ENCODE measurements at regions not wholly inside any gene's neighbourhood (a gene's known extent, or its start where the extent isn't known, plus 50 kb on each side); places are given as distances from the start of the nearest gene placed in this dataset.
"Not testable (repeated sequence)": the region's sequence is repeated elsewhere in the genome, so short reads cannot be mapped to it uniquely, and the experiment has no call there.

DNA sequence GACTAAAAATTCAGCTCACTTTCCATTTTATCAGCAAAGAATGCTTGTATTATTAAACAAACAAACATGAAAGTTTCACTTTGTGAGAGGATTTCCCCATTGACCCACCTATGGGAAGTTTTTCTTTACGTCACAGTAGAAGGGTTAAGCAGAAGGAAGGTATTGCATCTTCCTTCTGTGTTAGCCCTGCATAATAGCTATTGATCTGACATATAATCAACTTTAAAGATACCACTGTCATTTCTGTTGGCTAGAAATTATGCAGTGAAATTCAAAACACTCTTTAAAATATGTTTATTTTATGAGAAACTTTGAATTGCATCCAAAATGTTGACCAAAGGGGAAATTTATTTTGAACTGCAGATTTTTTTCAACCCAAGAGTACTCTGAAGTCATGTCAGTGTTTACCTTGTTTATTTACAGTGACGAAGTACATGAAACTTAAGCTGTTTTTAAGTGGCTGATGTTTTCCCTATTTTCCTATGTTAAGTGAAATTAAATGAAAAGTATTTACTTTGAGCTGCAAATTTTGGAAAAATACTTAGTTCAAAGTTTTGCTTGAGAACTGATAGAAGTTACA lies 566.4 kb downstream of the ZEB2 start:
- DNase-seq (ENCODE audit: low read depth) = no peak

DNA sequence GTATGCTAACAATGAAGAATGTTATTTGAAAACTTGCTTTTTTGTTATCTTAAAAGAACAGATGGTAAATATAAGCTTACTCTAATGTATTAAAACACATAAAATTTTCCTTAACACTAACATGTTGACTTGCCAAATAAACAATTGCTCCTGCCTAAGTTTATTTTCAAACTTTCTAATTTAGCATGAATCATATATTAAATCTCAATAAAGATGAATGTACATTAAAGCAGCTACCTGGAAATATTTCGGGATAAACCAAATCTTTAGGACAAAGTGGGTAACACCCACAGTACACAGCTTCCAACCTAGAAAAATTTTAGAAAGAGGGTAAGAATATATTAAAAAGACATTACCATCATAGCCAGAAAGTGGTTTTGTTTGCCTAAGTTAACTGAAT lies 567.4 kb downstream of the ZEB2 start:
- no peak for DNase-seq (ENCODE audit: low read depth)

DNA sequence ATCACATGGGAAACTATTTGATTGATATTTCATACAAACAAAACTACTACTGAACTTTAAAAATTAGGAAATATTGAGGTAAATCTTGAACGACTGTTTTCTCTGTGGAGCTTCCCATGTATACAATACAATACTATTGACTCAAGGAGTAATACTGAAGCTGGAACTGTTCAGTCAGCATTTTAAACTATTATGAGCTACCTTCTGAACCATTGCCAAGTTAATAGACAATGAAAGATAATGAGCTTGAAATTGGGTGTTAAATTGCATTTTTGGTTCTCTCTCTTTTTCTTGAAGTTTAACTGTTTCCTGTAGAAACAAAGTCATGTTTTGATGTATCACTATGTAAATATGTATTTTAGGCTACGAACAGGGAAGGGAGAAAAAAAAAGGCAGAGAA lies 569.2 kb downstream of the ZEB2 start:
- no peak for DNase-seq (ENCODE audit: low read depth)

DNA sequence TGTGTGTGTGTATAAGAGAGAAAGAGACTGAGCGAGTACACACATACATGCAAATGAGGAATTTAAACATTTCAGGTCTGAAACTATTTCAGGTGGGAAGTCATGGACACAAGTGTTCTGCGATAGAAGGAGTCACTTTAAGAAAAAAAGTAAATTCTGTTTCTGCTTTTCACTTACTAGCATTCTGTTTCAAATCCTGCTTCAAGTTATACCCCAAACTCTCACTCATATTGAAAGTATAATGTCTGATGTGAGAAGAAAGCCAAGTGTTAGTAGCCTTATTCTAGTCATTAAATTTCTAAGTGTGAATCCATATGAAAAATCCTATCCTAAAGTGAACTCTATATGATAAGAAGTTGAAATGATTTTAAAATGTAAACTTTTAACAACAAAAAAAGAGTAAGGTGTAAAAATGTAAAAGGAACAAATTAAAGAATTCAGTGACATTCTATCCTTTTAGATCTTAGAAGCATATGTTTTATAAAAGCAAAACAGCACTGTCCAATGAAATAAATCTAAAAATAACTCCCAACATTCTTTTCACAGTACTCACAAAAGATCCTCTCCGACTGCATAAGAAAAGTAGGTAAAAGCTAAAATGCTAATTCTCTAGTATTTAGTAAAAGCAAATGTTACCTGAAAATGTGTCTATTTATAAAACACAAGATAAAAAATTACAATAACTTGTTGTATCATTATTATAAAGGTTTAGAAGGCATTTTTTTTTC lies 570.6 kb downstream of the ZEB2 start:
- DNase-seq (ENCODE audit: low read depth) = no peak

DNA sequence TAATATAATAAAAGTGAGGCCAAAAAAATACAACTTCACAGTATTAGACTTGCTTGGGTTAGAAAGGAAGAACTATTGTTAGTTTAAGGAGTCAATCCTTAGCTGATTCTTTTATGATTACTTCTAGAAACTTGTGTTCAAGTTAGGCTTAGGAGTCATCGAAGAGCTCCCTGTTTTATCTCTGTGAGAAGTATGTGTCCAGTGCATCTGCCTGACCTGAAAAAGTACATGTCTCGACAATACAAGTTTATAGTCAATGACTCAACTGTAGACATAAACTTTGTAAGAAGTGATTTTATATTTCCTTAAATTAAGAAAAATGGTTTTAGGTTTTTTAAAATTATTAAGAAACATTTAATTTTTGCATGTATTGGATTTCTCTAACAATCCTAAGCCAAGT lies 571.2 kb downstream of the ZEB2 start:
- DNase-seq (ENCODE audit: low read depth) = no peak

DNA sequence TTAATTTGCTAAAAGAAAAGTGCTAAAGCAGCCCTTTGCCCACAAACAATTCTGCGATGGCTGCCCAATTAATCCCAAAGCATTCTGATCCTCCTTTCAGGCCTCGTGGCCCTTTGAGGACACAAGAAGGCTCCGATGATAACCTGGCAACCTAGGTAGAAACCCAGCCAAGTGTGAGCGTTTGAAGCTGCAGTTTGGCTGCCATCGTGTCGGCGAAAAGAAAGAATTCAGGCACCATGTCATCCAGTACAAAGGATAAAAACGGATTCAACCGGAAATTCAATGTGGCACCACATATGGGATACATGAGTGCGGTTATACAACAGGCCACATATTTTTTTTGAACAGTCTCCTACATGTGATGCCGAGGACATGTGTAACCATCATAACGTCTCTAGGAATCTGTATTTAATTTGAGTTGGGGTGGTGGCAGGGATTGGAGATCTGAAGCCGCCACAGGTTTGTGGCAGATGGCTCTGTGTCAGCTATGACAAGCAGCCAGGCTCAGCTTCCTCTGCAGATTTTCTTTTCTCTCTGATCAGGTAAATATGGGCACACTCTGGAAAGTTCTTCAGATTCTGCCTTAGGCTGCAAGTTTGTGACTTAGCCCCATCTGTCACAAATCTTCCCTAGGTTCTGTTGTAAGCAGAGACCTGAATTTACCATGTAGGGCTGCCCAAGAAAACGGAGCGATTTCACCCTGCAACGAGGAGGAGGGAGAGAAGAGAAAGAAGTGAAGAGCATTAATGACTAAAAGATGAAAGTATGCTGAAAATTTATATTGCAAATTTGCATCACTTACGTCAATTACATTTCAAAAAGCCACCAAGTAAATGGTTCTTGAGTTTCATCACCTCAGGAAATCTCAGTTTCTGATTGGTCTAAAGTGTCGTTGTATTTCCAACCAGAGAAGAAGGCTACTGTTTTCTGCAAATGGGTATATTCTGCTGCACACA lies 573.2 kb downstream of the ZEB2 start:
- DNase-seq (ENCODE audit: low read depth) = no peak

DNA sequence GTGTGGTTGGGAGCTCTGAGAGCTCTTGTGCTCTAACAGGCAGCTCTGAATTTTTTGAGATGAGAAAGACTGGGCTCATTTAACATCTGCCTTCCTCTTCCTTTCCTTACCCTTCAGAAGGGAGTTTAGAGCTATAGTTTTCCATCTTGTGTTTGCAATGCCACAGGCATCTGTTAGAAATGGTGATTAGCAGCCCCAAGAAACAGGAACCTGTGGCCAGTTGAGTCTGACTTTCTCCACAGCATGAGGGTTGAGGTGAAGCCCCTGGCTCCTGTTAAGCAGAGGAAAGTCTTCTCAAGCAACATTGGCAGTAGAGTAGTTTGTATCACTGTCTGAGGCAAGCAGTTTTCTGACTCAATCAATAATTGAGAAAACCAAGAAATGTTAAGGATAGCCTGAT lies 577.4 kb downstream of the ZEB2 start:
- no peak for DNase-seq (ENCODE audit: low read depth)

DNA sequence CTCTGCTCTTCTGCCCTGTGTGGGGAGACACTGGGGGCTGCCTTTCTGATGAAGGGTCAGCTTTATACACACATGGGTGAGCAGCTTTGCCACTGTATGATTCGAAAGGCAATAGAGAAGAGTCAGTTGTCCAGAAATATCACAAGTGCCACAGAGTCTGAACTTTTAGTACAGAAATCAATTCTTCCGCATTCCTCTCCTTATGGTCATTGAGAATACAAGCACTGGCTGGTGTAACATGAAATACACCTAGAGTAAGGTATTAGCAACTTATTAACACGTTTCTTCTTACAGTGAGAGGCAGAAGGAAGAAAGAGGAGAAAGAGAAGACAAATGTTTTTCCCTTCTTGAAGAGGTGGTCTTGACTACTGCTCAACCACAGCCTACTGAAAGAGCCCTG lies 579.2 kb downstream of the ZEB2 start:
- no peak for DNase-seq (ENCODE audit: low read depth)

DNA sequence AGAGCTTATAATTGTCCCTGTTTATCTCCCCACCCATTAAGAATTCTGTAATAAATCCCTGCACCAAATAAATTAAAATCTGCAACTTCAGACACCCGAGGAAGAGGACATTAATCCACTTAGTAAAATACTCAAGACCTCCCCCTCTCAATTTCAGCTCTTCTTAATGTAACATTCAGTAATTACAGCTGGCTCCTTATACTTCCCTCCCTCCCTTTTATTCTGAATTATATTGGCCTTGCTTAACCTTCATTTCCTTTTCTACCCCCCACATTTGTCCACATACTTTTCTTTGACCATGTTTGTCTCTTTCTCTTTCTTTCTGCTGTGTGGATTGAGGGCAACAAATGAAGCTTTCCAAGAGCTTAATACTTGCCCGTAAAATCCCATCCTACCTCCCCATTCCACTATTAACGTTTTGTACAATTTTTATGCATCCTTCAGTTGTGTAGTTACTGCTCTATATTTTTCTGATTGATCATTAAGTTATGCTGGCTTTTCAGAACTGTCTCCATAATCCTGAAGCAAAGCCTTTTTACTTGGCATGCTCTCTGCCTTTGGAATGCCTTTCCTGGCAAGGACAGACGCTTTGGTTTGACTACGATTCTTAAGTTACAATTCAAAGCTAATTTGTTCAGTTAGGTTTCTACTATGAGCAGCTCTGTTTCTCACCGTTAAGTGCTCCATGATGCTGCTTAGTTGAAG lies 580.1 kb downstream of the ZEB2 start:
- no peak for DNase-seq (ENCODE audit: low read depth)

DNA sequence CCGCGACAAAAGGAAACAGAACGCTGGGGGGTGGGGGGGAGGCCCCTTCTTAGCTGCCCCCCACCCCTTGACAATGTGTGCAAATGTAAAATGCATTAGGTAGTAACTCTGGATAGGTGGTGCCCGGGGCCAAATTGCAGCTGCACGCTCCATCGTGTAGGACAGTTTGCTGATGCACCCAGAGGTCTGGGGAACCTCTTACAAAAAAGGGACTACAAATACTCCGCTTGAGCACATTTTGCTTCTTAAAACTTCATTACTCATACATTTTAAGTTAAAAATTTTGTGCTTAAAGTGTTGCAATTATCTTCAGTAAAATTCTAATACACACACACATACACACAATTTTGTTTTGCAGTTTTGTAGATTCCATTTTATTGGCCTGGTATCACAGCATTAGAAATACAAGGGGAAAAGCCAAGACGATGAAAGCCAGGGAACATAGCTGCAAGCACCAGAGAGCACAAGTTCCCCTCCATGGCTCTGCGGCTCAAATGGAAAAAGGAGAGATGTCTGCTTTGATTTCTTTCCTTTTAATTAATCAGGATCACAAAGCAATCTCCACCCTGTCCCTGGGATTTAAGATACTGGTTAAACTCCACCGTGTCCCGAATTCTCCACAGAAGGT lies 582.1 kb downstream of the ZEB2 start:
- no peak for DNase-seq (ENCODE audit: low read depth)

DNA sequence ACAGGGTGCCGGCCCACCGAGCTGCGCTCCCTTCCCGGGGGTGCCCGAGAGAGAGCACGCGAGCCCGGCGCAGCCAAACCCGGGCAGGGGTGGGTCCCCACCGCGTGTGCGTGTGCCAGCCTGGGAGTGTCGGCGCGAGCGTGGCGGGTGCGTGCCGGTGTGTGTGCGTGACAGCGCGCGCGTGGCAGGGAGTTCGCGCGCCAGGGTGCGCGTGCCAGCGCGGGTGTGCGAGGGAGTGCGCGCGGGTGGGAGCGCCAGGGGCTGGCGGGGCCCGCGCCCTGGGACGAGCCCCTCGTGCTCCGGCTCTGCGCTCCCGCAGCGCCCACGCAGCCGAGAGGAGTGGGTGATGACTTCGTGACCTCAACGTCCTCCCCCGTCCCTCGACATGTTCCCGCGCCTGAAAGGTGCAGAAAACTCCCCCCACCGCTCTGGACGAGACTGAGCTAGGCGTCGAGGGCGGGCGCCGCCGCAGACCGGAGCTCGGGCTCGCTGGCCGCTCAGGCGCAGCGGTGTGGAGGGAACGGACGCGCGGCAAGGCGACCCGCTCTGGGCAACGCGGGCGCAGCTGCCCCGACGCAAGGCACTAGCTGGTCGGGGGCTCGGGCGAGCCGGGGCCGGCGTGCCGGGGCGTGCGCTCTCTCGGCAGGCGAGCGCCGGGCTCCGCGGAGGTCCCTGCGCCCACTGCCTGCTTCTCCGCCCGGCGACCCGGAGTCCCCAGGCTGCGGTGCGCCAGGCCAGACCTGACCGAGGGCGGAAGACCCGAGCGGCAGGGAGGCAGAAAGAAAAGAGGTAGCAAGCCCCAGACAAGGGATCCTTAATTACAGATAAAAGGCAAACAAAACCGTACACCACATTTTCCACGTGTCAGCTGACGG lies 582.8 kb downstream of the ZEB2 start:
- peak; percentile 13 for DNase-seq (ENCODE audit: low read depth)

DNA sequence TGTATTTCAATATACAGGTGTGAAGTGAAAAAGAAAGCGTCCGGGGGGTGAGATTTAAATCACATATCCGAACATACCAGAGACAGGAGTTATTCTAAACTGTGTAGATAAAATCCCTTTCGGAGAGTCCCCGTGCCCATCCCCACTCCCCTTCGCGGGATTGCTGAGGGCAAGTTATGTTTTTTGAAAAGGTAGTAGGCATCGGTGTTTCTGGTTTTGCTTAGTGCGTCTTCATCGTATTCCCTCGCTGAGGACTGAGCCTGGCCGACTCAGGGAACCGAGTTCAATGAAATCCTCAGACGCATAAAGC lies 583.4 kb downstream of the ZEB2 start:
- no peak for DNase-seq (ENCODE audit: low read depth)

DNA sequence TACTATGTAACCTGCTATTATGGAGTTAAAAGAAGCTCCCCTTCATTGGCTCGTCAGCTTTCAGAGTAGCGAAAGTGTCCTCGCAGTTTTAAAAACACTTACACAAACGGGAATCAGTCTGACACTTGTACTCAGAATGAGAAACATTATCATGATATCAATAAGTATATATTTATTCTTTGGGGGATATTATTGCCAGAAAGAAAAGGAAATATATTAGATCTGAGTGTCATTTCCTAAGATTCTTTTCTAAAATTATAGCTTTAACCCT lies 584.5 kb downstream of the ZEB2 start:
- no peak for DNase-seq (ENCODE audit: low read depth)

DNA sequence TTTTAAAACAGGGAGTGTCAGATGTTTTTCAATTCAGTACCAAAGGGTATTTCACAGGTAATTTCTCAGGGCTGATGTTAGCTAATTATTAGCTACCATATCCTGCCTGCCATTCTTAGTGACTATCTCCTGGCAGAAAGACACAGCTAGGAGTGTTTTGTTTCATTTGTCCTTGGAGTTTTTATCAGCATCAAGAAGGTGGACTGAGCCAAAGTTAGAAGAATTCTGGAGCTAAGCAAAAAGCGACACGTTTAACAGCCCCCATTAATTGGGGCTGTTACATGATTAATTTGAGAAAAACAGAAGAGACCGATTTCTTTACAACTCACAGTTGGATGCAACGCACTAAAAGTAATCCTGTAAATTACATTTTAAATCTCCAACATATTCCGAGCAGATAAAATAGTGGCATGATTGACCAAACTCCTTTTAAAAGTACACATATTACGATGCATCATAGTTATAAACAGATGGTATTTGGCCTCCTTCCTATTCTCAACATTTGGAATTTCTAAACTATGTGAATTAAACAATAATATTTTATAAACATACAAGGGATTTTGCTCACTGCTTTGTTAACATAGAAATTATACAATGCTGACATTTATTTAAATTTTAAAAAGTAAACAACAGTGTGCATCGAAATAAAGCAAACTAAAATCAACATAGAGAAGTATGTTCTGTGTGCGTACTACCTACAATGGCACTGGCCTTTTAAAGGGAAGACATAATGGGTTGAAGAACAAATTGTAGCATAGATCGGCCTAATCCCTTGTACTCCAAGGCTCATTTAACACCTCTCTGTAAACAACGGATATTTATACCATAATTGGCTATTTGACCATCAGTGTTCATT lies 585.1 kb downstream of the ZEB2 start:
- no peak for DNase-seq (ENCODE audit: low read depth)

DNA sequence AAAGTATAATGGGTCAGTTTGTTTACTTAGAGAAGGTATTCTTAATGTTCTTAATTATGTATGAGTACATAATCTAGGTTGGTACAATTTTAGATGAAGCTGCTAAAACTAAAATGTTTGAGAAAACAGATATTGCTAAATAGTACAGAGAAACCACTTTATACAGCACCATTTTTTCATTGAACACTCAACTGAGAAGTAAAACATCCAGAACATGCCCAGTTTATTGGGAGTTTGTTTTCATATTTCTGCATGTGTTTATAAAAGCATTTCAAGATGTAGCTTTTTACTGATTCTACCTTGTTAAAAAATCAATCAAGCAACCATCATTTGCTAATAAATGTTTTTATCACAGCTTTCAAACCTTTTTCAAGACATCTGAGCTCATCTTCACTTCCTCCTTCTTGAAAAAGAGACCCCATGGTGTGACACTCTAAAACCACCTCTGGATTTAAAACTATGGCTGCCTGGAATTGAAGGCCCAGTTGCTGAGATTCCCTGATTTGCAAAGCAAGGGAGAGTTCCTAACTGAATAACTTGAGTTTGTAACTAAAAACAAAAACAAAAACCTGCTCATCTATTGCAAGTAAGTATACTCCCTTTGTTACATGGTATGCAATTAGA lies 585.9 kb downstream of the ZEB2 start:
- DNase-seq (ENCODE audit: low read depth) = no peak

DNA sequence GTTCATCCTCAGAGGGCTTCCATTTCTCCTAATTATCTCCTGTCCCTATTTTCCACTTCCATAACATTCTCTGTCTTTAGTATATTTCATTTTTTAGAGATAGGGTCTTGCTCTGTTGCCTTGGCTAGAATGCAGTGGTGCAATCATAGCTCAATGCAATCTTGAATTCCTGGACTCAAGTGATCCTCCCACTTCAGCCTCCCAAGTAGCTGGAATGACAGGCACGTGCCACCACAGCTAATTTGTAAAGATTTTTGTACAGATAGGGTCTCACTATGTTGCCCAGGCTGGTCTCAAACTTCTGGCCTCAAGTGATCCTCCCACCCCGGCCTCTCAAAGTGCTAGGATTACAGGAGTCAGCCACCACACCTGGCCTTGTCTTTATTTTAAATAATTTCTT lies 589.0 kb downstream of the ZEB2 start:
- no peak for DNase-seq (ENCODE audit: low read depth)

DNA sequence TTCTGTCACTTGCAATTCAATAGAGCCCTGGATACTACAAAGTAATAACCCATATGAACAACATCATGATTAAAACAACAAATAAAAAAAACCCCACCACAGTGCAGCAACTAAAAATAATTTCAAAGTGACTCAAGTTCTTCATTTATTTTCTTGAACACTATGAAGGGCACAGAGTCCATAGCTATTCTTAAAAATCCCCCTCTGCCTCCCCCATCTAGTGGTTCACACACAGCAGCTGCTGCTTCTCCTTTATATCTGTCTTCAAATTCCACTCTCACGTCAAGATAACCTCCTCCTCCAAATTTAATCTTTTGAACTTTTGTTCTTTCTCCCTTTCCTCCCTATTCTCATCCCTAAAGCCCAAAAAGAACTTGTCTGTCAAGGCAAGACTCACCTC lies 591.3 kb downstream of the ZEB2 start:
- DNase-seq (ENCODE audit: low read depth) = no peak

DNA sequence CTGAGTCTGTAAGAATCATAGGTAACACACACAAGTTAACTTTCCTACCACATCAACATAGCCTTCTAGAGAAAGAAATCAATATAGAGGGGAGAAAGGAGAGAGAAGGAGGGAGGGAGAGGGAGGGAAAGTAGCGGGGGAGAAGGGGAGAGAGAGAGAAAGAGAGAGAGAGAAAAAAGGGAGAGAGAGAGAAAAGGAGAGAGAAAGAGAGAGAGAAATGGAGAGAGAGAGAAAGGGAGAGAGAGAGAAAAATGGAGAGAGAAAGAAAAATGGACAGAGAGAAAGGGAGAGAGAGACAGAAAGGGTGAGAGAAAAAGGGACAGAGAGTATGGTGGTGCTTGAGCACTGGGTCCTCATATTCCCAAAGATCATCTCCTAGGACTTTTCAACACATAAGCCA lies 591.7 kb downstream of the ZEB2 start:
- no peak for DNase-seq (ENCODE audit: low read depth)

DNA sequence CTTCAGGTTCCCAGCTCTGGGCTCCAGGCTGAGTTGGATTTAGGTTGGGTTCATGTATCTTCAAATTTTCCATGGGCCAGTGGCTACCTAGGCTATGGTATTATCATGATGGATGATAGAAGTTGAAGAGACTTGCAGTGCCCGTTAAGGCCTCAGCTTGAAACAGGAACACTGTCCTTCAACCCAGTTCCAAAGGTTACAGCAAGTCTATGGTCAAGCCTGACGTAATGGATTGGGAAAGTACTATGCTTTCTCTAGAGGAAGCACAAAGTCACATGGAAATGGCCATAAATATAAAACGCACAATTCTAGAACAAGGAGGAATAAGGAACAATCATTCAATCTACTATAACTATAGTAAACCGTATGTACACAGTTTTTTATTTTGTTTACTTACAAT lies 593.2 kb downstream of the ZEB2 start:
- no peak for DNase-seq (ENCODE audit: low read depth)

DNA sequence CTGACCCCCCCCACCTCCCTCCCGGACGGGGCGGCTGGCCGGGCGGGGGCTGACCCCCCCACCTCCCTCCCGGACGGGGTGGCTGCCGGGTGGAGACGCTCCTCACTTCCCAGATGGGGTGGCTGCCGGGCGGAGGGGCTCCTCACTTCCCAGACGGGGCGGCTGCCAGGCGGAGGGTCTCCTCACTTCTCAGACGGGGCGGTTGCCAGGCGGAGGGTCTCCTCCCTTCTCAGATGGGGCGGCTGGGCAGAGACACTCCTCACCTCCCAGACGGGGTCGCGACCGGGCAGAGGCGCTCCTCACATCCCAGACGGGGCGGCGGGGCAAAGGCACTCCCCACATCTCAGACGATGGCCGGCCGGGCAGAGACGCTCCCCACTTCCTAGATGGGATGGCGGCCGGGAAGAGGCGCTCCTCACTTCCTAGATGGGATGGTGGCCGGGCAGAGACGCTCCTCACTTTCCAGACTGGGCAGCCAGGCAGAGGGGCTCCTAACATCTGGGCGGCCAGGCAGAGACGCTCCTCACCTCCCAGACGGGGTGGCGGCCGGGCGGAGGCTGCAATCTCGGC lies 597.6 kb downstream of the ZEB2 start:
- DNase-seq (ENCODE audit: low read depth) = not testable (repeated sequence)
